Endothelial cell of umbilical vein (primary cell): ENCODE measurements at regions not wholly inside any gene's neighbourhood (a gene's known extent, or its start where the extent isn't known, plus 50 kb on each side); places are given as distances from the start of the nearest gene placed in this dataset.

Experiments
- BruUV-seq: library from RNA; stranded (reverse); fragments of 400-500 nt; replicated peaks from 2 replicates; lab custom pipeline; 2021; lab: Mats Ljungman, UMichigan
- CTCF ChIA-PET: fragments of 300-600, 350-600 bp; sonication (Branson Sonifier 250); formaldehyde crosslinking; loops from one replicate; lab custom pipeline; 2021; ENCODE audit warnings: antibody characterized with exemption, inconsistent platforms; lab: Charles Lee
- POLR2A ChIA-PET: fragments of 300-600, 350-600 bp; sonication (Branson Sonifier 250); formaldehyde crosslinking; loops from one replicate; lab custom pipeline; 2021; ENCODE audit warnings: antibody characterized with exemption, inconsistent platforms; lab: Charles Lee
- DNase-seq: peaks from one replicate; pipeline ENCODE4 v3.0.0-alpha.2; 2011; ENCODE audit warnings: low read depth, low spot score
- FAIRE-seq: peaks from 2 replicates; lab custom pipeline; 2011; peaks lifted over from hg19 to GRCh38; lab: Jason Lieb, UNC
- H2AFZ ChIP-seq: 2 replicates; pipeline ENCODE4 v1.6.0; 2012; ENCODE audit warnings: low read depth, low read length, control low read depth, inconsistent platforms
- H3K27ac ChIP-seq: 2 replicates; pipeline ENCODE4 v1.5.1; 2011; ENCODE audit warnings: low read depth, mild to moderate bottlenecking, control low read depth, low read length, moderate library complexity; ENCODE audit not compliant: insufficient read depth
- H3K27me3 ChIP-seq, 2 experiments: 2 replicates each; pipeline versions ENCODE4 v1.6.0 to v1.6.1; 2011; ENCODE audit warnings: low read length in 2 of 2, mixed read lengths in 1 of 2; ENCODE audit not compliant: control insufficient read depth in 2 of 2, insufficient read depth in 2 of 2
- H3K36me3 ChIP-seq, 2 experiments: 2 replicates in 1 of 2; 3 replicates in 1 of 2; pipeline ENCODE4 v1.5.1; 2011; ENCODE audit warnings: low read length in 2 of 2, mild to moderate bottlenecking in 1 of 2, moderate library complexity in 1 of 2; ENCODE audit not compliant: control insufficient read depth in 2 of 2, insufficient read depth in 2 of 2; ENCODE audit errors: extremely low read depth in 1 of 2
- H3K4me1 ChIP-seq: 3 replicates; pipeline ENCODE4 v1.5.1; 2011; ENCODE audit warnings: mild to moderate bottlenecking, low read length; ENCODE audit not compliant: control insufficient read depth, insufficient read depth; ENCODE audit errors: extremely low read depth
- H3K4me2 ChIP-seq: 2 replicates; pipeline ENCODE4 v1.6.1; 2011; ENCODE audit warnings: low read length, control low read depth, mixed read lengths; ENCODE audit not compliant: insufficient read depth
- H3K4me3 ChIP-seq, 3 experiments: fragments of 200-600 bp in 1 of 3; sonication (generic), shearing (Covaris generic) in 1 of 3; replicated peaks in 1 of 3; 2 replicates each; pipeline ENCODE4 v1.5.1; 2011 to 2016; ENCODE audit warnings: control low read depth in 3 of 3, low read length in 3 of 3, mild to moderate bottlenecking in 2 of 3, inconsistent platforms in 1 of 3, low read depth in 1 of 3, moderate library complexity in 1 of 3; ENCODE audit not compliant: insufficient read depth in 1 of 3
- H3K79me2 ChIP-seq: 2 replicates; pipeline ENCODE4 v1.6.0; 2012; ENCODE audit warnings: low read length, inconsistent platforms; ENCODE audit not compliant: control insufficient read depth, insufficient read depth
- H3K9ac ChIP-seq: replicated peaks from 2 replicates; pipeline ENCODE3; 2011; ENCODE audit warnings: low read length, control low read depth; ENCODE audit not compliant: insufficient read depth; ENCODE audit errors: extremely low read depth
- H3K9me1 ChIP-seq: replicated peaks from 3 replicates; pipeline ENCODE4 v1.6.0; 2011; ENCODE audit warnings: mild to moderate bottlenecking, low read length; ENCODE audit not compliant: control insufficient read depth, insufficient read depth; ENCODE audit errors: extremely low read depth
- H3K9me3 ChIP-seq: replicated peaks from 2 replicates; pipeline ENCODE4 v1.5.1; 2012; ENCODE audit warnings: low read length, inconsistent platforms; ENCODE audit not compliant: control insufficient read depth, insufficient read depth
- H4K20me1 ChIP-seq: replicated peaks from 2 replicates; pipeline ENCODE3; 2011; ENCODE audit warnings: mild to moderate bottlenecking, low read length; ENCODE audit not compliant: control insufficient read depth, insufficient read depth; ENCODE audit errors: extremely low read depth
- CTCF ChIP-seq, 2 donors: IDR thresholded peaks; 1 replicate in 1 of 2; 2 replicates in 1 of 2; pipeline ENCODE4 v1.5.1; 2011; ENCODE audit warnings: low read length in 2 of 2, mild to moderate bottlenecking in 2 of 2, moderate library complexity in 2 of 2, control low read depth in 1 of 2, inconsistent platforms in 1 of 2, low read depth in 1 of 2; ENCODE audit not compliant: insufficient read depth in 1 of 2; ENCODE audit errors: extremely low read depth in 1 of 2
- EZH2 ChIP-seq: IDR thresholded peaks from 2 replicates; pipeline ENCODE4 v1.6.1; 2012; ENCODE audit warnings: borderline replicate concordance, low read depth, mild to moderate bottlenecking, moderate library complexity, low read length, inconsistent platforms; ENCODE audit not compliant: severe bottlenecking
- FOS ChIP-seq: IDR thresholded peaks from 2 replicates; pipeline ENCODE4 v1.6.1; 2011; ENCODE audit warnings: mild to moderate bottlenecking, low read length, moderate library complexity, borderline replicate concordance; ENCODE audit not compliant: insufficient read depth
- GATA2 ChIP-seq: IDR thresholded peaks from 2 replicates; pipeline ENCODE4 v1.7.0; 2011; ENCODE audit warnings: low read depth, mild to moderate bottlenecking, moderate library complexity, mixed read lengths, low read length; ENCODE audit not compliant: insufficient read length, insufficient read depth
- JUN ChIP-seq: IDR thresholded peaks from 2 replicates; pipeline ENCODE4 v1.6.1; 2011; ENCODE audit warnings: borderline replicate concordance, low read depth; ENCODE audit not compliant: insufficient read length, insufficient read depth
- MYC ChIP-seq: IDR thresholded peaks from one replicate; pipeline ENCODE4 v1.6.1; 2011; ENCODE audit warnings: mild to moderate bottlenecking, low read depth, low read length
- POLR2A ChIP-seq: IDR thresholded peaks from 2 replicates; pipeline ENCODE4 v1.6.1; 2012; ENCODE audit warnings: low read depth, mild to moderate bottlenecking, control low read depth, low read length
- POLR2AphosphoS5 ChIP-seq: IDR thresholded peaks from 2 replicates; pipeline ENCODE4 v1.6.1; 2012; ENCODE audit warnings: low read depth, mild to moderate bottlenecking, control low read depth, low read length, moderate library complexity; ENCODE audit not compliant: insufficient read depth
- dilution Hi-C: fragments of 300-500 bp; cut with MboI; formaldehyde crosslinking; loops from one replicate; pipeline ENCODE4 v1.15.0; 2019; ENCODE audit warnings: low sequenced_read_pairs; ENCODE audit not compliant: extremely low pct_ligation_motif_present
- intact Hi-C: fragments of 100-400 bp; cut with micrococcal nuclease; formaldehyde crosslinking; loops from one replicate; pipeline ENCODE4 v1.10.0; 2022
- TF ChIP-seq, protein P1 (sequence below): IDR thresholded peaks from 2 replicates; pipeline ENCODE4 v1.6.1; 2011; ENCODE audit not compliant: insufficient read depth, insufficient read length

GRCh38 chr14:75374911-75375310 is 52.9 kb upstream of the JDP2 start:
- intact Hi-C loops = no loop called here
- FAIRE-seq (no peak), DNase-seq (no peak)
- Histone ChIP-seq H3K9ac (no peak overlapping the region), H3K4me1 (no peaks in the 10 kb centered on the region), H3K4me3 (no peak overlapping the region), H3K9me1 (no peaks in the 10 kb centered on the region), H3K36me3 (no peaks in the 10 kb centered on the region), H3K9me3 (no peaks in the 10 kb centered on the region), H3K4me2 (no peak overlapping the region), H3K79me2 (no peaks in the 10 kb centered on the region), H3K27me3 (peaks cover 12 to 15% of the 10 kb centered on the region in 2 experiments), H2AFZ (no peak overlapping the region), H3K27ac (no peak overlapping the region), H4K20me1 (no peaks in the 10 kb centered on the region)
- BruUV-seq = no TSS peak
- ChIA-PET CTCF (no interaction called here), POLR2A (no interaction called here)
- dilution Hi-C loops = no loop called here
- TF ChIP-seq FOS (no peak), EZH2 (no peak), GATA2 (no peak), POLR2AphosphoS5 (no peak), POLR2A (no peak), CTCF (IDR thresholded peaks at IDR 0.05; ENCODE audit: extremely low read depth in 1 of 2, insufficient read depth in 1 of 2, low read depth in 1 of 2, low read length in 2 of 2) (no peak), JUN (no peak), MYC (no peak)
- TF ChIP-seq, protein P1, sequence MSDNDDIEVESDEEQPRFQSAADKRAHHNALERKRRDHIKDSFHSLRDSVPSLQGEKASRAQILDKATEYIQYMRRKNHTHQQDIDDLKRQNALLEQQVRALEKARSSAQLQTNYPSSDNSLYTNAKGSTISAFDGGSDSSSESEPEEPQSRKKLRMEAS = no peak
